ENCODE measurements at regions not wholly inside any gene's neighbourhood (a gene's known extent, or its start where the extent isn't known, plus 50 kb on each side); places are given as distances from the start of the nearest gene placed in this dataset.

DNA sequence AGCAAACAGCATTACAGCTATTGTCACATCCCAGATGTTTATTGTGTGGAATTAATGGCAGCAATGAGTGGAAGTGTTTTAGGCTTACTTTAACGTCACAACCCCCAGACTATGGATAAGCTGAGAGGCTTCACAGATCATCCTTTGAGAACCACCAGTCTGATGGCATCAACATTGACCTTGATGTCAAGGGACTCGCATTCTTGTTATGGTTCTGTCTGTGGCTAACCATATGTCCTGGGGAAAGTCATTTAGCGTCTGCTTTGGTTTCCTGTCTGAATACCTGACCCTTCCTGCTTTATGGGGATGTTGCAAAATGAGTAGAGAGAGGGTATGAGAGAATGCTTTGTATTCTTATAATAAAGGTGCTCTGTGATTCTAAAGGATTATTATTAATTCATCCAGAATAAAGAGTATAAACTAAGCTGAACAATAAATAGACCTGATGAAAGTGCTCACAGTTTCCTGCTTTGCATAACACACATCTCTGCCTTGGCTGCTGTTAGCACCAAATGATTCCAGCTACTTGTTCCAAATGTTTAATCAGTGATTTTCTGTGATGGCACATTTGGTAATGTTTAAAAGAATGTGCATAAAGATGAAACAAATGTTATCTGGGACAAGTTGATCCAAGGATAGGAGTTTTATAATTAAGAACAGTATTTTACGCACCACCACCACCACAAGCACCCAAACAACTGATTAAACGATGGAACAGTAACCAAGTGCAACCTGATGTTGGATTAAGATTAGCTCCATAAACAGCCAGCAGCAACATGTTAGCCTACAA lies 116.9 kb upstream of the LRIG3 start:
- TF ChIP-seq, protein P1, sequence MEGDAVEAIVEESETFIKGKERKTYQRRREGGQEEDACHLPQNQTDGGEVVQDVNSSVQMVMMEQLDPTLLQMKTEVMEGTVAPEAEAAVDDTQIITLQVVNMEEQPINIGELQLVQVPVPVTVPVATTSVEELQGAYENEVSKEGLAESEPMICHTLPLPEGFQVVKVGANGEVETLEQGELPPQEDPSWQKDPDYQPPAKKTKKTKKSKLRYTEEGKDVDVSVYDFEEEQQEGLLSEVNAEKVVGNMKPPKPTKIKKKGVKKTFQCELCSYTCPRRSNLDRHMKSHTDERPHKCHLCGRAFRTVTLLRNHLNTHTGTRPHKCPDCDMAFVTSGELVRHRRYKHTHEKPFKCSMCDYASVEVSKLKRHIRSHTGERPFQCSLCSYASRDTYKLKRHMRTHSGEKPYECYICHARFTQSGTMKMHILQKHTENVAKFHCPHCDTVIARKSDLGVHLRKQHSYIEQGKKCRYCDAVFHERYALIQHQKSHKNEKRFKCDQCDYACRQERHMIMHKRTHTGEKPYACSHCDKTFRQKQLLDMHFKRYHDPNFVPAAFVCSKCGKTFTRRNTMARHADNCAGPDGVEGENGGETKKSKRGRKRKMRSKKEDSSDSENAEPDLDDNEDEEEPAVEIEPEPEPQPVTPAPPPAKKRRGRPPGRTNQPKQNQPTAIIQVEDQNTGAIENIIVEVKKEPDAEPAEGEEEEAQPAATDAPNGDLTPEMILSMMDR (IDR thresholded peaks at IDR 0.05 in 2 of 3, conservative IDR thresholded peaks at IDR 0.05 in 1 of 3; ENCODE audit: borderline replicate concordance in 1 of 3, insufficient read depth in 1 of 3, low read depth in 2 of 3, low read length in 2 of 3) = no peak
- TF ChIP-seq SP1 (IDR thresholded peaks at IDR 0.05; ENCODE audit: low read depth) (no peak), POLR2A (IDR thresholded peaks at IDR 0.05; ENCODE audit: borderline replicate concordance, extremely low read depth, insufficient read depth, insufficient read length) (no peak), POLR2AphosphoS5 (IDR thresholded peaks at IDR 0.05; ENCODE audit: low read depth, low read length) (no peak), TCF7L2 (IDR thresholded peaks at IDR 0.05; ENCODE audit: borderline replicate concordance, extremely low read depth, insufficient read depth, insufficient read length) (no peak), ELF1 (IDR thresholded peaks at IDR 0.05; ENCODE audit: borderline replicate concordance, low read depth) (no peak), JUND (IDR thresholded peaks at IDR 0.05) (no peak), REST (IDR thresholded peaks at IDR 0.05; ENCODE audit: low read depth) (no peak), SIN3A (IDR thresholded peaks at IDR 0.05; ENCODE audit: low read depth) (no peak), ZNF274 (IDR thresholded peaks at IDR 0.05; ENCODE audit: low read depth, low read length) (no peak), SRF (IDR thresholded peaks at IDR 0.05; ENCODE audit: low read depth) (no peak)
